K562 (cell line): ENCODE measurements at regions not wholly inside any gene's neighbourhood (a gene's known extent, or its start where the extent isn't known, plus 50 kb on each side); places are given as distances from the start of the nearest gene placed in this dataset.

Experiments used
- CHCHD3 ChIP-seq: fragments of 250-450 bp; sonication (Bioruptor Pico); IDR thresholded peaks from 2 replicates; pipeline ENCODE4 v2.1.2; 2022; ENCODE audit warnings: mild to moderate bottlenecking
- ERF ChIP-seq: fragments of 450-650 bp; formaldehyde crosslinking; IDR thresholded peaks from 2 replicates; pipeline ENCODE4 v1.4.0; 2020; ENCODE audit warnings: mild to moderate bottlenecking, mixed read lengths
- FOXK2 ChIP-seq, 2 experiments: fragments of 450-650 bp; IDR thresholded peaks in 1 of 2; conservative IDR thresholded peaks in 1 of 2; 2 replicates each; pipeline ENCODE4 v1.6.1; 2016; ENCODE audit warnings: low read depth in 2 of 2, mild to moderate bottlenecking in 1 of 2
- GATA2 ChIP-seq: sonication (generic); formaldehyde crosslinking; IDR thresholded peaks from 2 replicates; pipeline ENCODE4 v1.4.0; 2020; ENCODE audit warnings: mild to moderate bottlenecking, missing genetic modification reagents
- GTF2A2 ChIP-seq: IDR thresholded peaks from 2 replicates; pipeline ENCODE4 v1.6.1; 2016; ENCODE audit warnings: mild to moderate bottlenecking, missing genetic modification characterization, missing compliant biosample characterization
- HNRNPUL1 ChIP-seq: fragments of 200-400 bp; formaldehyde crosslinking; IDR thresholded peaks from 2 replicates; pipeline ENCODE4 v1.6.1; 2017; ENCODE audit warnings: low read length
- JUNB ChIP-seq: fragments of 450-650 bp; formaldehyde crosslinking; conservative IDR thresholded peaks from 2 replicates; pipeline ENCODE4 v1.4.0; 2020; ENCODE audit warnings: mild to moderate bottlenecking
- STAT5A ChIP-seq: IDR thresholded peaks from 2 replicates; pipeline ENCODE4 v1.6.1; 2012; ENCODE audit warnings: low read length, inconsistent platforms, borderline replicate concordance
- ZBTB9 ChIP-seq: fragments of 450-650 bp; formaldehyde crosslinking; IDR thresholded peaks from 2 replicates; pipeline ENCODE4 v1.4.0; 2020; ENCODE audit warnings: mild to moderate bottlenecking, moderate library complexity
- ZNF398 ChIP-seq: fragments of 250-450 bp; sonication (Bioruptor Pico); IDR thresholded peaks from 2 replicates; pipeline ENCODE4 v1.8.0; 2021; ENCODE audit warnings: moderate library complexity, mild to moderate bottlenecking, inconsistent platforms
- ZNF699 ChIP-seq: fragments of 250-450 bp; sonication (Bioruptor Pico); IDR thresholded peaks from 2 replicates; pipeline ENCODE4 v1.8.0; 2021; ENCODE audit warnings: mild to moderate bottlenecking, moderate library complexity; ENCODE audit not compliant: insufficient replicate concordance
- ZNF76 ChIP-seq: fragments of 250-450 bp; sonication (Bioruptor Pico); IDR thresholded peaks from 2 replicates; pipeline ENCODE4 v1.4.0; 2020; ENCODE audit warnings: mild to moderate bottlenecking, moderate library complexity, borderline replicate concordance
- ZSCAN32 ChIP-seq: fragments of 450-650 bp; formaldehyde crosslinking; IDR thresholded peaks from 2 replicates; pipeline ENCODE4 v1.4.0; 2020; ENCODE audit warnings: mild to moderate bottlenecking, moderate library complexity
- TF ChIP-seq, protein P1 (sequence below): fragments of 450-650 bp; formaldehyde crosslinking; conservative IDR thresholded peaks from 2 replicates; pipeline ENCODE4 v1.4.0; 2022; ENCODE audit warnings: mild to moderate bottlenecking, missing genetic modification characterization
- TF ChIP-seq, protein P2 (sequence below), 2 experiments: fragments of 450-650 bp; IDR thresholded peaks; 2 replicates each; pipeline ENCODE4 v1.6.1; 2018; ENCODE audit warnings: mild to moderate bottlenecking in 2 of 2, low read depth in 1 of 2; ENCODE audit not compliant: partially characterized antibody in 2 of 2
- TF ChIP-seq, protein P3 (sequence below): fragments of 250-450 bp; sonication (Bioruptor Pico); IDR thresholded peaks from 2 replicates; pipeline ENCODE4 v1.5.0; 2020; ENCODE audit warnings: mild to moderate bottlenecking

- TF ChIP-seq ZNF398 (CRISPR knock-in tag) (no peak), GATA2 (no peak), ZNF699 (CRISPR knock-in tag) (no peak), ZNF76 (CRISPR knock-in tag) (no peak), ZSCAN32 (no peak), ZBTB9 (CRISPR knock-in tag) (peak; percentile 85; the same call in 1 of the 2 replicates), GTF2A2 (tag) (peak; percentile 68; the same call in 1 of the 2 replicates), CHCHD3 (CRISPR knock-in tag) (no peak), FOXK2 (conservative IDR thresholded peaks at IDR 0.05 in 1 of 2, IDR thresholded peaks at IDR 0.05 in 1 of 2; ENCODE audit: low read depth in 2 of 2) (peak; percentile 30 to 75; a peak in 3 of 4 replicates), JUNB (CRISPR knock-in tag) (no peak), HNRNPUL1 (no peak), ERF (CRISPR knock-in tag) (peak; percentile 84; the same call in 1 of the 2 replicates), STAT5A (no peak)
- TF ChIP-seq, protein P1, sequence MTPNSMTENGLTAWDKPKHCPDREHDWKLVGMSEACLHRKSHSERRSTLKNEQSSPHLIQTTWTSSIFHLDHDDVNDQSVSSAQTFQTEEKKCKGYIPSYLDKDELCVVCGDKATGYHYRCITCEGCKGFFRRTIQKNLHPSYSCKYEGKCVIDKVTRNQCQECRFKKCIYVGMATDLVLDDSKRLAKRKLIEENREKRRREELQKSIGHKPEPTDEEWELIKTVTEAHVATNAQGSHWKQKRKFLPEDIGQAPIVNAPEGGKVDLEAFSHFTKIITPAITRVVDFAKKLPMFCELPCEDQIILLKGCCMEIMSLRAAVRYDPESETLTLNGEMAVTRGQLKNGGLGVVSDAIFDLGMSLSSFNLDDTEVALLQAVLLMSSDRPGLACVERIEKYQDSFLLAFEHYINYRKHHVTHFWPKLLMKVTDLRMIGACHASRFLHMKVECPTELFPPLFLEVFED (CRISPR knock-in tag) = peak; percentile 62; the same call in 1 of the 2 replicates
- TF ChIP-seq, protein P2, sequence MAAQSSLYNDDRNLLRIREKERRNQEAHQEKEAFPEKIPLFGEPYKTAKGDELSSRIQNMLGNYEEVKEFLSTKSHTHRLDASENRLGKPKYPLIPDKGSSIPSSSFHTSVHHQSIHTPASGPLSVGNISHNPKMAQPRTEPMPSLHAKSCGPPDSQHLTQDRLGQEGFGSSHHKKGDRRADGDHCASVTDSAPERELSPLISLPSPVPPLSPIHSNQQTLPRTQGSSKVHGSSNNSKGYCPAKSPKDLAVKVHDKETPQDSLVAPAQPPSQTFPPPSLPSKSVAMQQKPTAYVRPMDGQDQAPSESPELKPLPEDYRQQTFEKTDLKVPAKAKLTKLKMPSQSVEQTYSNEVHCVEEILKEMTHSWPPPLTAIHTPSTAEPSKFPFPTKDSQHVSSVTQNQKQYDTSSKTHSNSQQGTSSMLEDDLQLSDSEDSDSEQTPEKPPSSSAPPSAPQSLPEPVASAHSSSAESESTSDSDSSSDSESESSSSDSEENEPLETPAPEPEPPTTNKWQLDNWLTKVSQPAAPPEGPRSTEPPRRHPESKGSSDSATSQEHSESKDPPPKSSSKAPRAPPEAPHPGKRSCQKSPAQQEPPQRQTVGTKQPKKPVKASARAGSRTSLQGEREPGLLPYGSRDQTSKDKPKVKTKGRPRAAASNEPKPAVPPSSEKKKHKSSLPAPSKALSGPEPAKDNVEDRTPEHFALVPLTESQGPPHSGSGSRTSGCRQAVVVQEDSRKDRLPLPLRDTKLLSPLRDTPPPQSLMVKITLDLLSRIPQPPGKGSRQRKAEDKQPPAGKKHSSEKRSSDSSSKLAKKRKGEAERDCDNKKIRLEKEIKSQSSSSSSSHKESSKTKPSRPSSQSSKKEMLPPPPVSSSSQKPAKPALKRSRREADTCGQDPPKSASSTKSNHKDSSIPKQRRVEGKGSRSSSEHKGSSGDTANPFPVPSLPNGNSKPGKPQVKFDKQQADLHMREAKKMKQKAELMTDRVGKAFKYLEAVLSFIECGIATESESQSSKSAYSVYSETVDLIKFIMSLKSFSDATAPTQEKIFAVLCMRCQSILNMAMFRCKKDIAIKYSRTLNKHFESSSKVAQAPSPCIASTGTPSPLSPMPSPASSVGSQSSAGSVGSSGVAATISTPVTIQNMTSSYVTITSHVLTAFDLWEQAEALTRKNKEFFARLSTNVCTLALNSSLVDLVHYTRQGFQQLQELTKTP (IDR thresholded peaks at IDR 0.05; ENCODE audit: low read depth in 1 of 2, partially characterized antibody in 2 of 2) = peak; percentile 64 to 78
- TF ChIP-seq, protein P3, sequence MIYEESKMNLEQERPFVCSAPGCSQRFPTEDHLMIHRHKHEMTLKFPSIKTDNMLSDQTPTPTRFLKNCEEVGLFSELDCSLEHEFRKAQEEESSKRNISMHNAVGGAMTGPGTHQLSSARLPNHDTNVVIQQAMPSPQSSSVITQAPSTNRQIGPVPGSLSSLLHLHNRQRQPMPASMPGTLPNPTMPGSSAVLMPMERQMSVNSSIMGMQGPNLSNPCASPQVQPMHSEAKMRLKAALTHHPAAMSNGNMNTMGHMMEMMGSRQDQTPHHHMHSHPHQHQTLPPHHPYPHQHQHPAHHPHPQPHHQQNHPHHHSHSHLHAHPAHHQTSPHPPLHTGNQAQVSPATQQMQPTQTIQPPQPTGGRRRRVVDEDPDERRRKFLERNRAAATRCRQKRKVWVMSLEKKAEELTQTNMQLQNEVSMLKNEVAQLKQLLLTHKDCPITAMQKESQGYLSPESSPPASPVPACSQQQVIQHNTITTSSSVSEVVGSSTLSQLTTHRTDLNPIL (CRISPR knock-in tag) = peak; percentile 56; the same call in 1 of the 2 replicates
These were observed 50.0 kb upstream of the EZR start (continued) for GRCh38 chr6:158868890-158869825.
